OCI-LY3 (cell line): ENCODE measurements at regions not wholly inside any gene's neighbourhood (a gene's known extent, or its start where the extent isn't known, plus 50 kb on each side); places are given as distances from the start of the nearest gene placed in this dataset.

Source experiments
- EZH2phosphoT487 ChIP-seq: fragments of 200-600 bp; shearing (Covaris generic); IDR thresholded peaks from 2 replicates; pipeline ENCODE4 v1.6.1; 2018; ENCODE audit warnings: antibody characterized with exemption, mixed run types, low read depth
- TF ChIP-seq, protein P1 (sequence below): fragments of 200-600, 300-600 bp; sonication (generic); IDR thresholded peaks from 2 replicates; pipeline ENCODE4 v1.5.1; 2014; ENCODE audit warnings: antibody characterized with exemption, low read length, low read depth

DNA sequence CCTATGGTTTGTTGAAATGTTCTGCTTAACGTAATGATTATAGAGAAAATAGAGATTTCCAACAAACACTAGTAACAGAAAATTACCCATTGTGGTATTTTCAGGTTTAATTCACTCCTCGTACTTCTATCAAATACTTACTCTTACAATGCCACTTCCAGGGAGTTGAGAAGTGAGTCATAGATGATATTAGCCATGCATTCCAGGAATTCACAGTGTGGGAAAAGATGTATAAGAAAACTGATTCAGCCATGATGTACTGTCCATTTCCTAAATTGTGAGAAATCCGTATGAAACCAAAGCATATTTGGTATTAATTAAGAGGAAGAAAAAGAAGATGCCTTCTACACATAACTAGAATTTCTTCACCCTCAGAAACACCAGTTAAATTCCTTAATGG lies 1854.6 kb upstream of the WWC1 start:
- no peak for TF ChIP-seq EZH2phosphoT487
- TF ChIP-seq, protein P1, sequence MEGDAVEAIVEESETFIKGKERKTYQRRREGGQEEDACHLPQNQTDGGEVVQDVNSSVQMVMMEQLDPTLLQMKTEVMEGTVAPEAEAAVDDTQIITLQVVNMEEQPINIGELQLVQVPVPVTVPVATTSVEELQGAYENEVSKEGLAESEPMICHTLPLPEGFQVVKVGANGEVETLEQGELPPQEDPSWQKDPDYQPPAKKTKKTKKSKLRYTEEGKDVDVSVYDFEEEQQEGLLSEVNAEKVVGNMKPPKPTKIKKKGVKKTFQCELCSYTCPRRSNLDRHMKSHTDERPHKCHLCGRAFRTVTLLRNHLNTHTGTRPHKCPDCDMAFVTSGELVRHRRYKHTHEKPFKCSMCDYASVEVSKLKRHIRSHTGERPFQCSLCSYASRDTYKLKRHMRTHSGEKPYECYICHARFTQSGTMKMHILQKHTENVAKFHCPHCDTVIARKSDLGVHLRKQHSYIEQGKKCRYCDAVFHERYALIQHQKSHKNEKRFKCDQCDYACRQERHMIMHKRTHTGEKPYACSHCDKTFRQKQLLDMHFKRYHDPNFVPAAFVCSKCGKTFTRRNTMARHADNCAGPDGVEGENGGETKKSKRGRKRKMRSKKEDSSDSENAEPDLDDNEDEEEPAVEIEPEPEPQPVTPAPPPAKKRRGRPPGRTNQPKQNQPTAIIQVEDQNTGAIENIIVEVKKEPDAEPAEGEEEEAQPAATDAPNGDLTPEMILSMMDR = no peak
